NCI-H1694 treated with DMSO at 0.1 percent for 48 hours (cell line): ENCODE measurements at regions not wholly inside any gene's neighbourhood (a gene's known extent, or its start where the extent isn't known, plus 50 kb on each side); places are given as distances from the start of the nearest gene placed in this dataset.

ENCODE experiments used
- DNase-seq: peaks from one replicate; lab custom pipeline; 2025; lab: John Stamatoyannopoulos, UW

GRCh38 chr18:22114526-22115321 is 54.7 kb upstream of the GATA6 start:
- DNase-seq = no peak

GRCh38 chr18:22115573-22115972 is 53.8 kb upstream of the GATA6 start:
- DNase-seq = no peak
